SHP77 treated with DMSO at 0.1 percent for 48 hours (cell line): ENCODE measurements at regions not wholly inside any gene's neighbourhood (a gene's known extent, or its start where the extent isn't known, plus 50 kb on each side); places are given as distances from the start of the nearest gene placed in this dataset.
"Not testable (repeated sequence)": the region's sequence is repeated elsewhere in the genome, so short reads cannot be mapped to it uniquely, and the experiment has no call there.

Experiments used
- DNase-seq: peaks from one replicate; lab custom pipeline; 2025; lab: John Stamatoyannopoulos, UW

DNA sequence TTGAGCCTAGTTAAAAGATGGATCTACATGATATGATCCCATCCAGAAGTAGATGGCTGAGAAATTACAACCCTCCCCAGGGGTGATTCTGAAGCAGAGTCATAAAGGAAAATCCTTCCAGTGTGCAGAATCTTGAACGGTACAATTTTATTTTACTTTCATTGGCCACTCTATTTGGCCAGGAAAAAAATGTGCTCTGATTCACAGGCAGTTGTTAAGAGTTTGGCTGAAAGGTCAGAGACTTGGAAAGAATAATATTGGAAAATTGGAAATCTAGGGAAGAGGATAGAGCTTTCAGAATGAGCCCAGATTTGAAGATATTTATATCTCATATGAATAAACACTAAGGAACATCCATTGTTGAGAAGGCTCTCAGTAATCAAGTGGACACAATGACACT is 1299.3 kb upstream of the GJE1 start:
- no peak for DNase-seq

GRCh38 chr6:140830666-140831065 is 1302.1 kb upstream of the GJE1 start:
- no peak for DNase-seq

DNA sequence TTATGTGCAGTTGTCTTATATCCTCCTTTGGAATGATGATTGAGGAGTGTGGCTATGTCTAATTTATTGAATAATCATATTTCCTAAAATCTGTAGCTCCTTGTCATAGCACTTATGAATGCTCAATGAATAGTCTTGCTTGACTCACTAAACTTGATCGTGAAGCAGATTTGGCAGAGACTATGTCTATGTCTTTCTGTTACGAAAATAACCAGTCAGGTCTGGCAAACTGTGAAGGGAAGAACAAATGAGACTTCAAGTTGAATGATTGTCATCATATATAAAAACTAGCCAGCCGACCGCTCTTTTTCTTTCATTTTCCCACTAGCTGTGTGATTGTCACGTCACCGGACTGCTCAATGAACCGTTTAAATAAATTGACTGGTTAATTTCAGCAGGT is 1303.9 kb upstream of the GJE1 start:
- no peak for DNase-seq

DNA sequence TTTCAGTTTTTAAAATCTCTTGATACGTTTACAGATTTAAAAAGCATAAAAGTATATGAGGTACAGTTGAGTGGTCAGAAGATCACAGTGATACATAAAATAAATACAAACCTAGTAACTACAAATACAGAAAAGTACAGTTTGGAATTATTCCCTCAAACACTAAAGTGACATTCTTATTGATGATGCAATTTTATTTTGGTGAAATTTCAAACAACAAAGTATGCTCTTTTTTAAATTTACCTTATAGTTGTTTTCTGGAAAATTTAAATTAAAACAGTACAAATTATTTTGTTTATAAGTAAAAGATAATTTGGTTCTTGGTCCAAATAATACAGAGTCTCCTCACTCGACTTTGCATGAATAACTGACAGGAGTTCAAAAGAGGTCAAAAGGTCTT is 1305.1 kb upstream of the GJE1 start:
- DNase-seq, result no peak

- no peak for DNase-seq
These were observed 1307.0 kb upstream of the GJE1 start for GRCh38 chr6:140825731-140826130.

DNA sequence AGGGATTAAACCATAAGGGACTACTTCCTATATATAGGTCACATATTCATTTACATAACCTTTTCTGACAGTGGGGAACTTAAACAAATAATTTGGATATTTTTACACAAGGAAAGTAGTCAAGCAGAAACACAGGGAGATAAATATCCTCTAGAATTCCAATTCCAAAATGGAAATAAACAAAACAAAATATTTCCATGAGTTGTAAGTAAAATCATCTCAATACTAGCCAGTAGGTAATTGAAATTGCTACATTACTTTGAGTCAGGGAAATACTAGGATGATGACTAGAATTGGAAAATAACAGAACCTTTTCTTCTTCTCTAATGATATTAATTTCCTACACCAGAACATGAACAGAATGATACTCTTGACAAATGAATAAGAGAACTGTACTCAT is 1308.1 kb upstream of the GJE1 start:
- no peak for DNase-seq

DNA sequence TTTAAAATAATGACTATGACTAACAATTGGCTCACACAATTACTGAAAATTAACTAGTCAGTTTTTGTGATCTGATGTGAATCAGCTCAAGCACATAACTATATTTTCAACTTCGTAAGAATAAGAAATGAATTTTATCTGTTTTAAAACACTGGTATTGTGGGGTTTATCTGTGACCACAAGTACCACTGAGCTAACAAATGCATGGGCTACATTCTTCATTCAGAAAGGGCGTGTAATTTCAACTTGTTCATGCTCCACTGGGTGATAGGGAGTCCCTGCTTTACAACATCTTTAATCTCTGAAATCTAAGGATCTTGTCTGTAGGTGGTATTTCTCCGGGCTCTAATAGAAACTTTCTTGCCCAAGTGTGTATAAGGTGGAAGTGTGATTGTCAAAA is 1311.5 kb upstream of the GJE1 start:
- no peak for DNase-seq

GRCh38 chr6:140817176-140817575 is 1315.5 kb upstream of the GJE1 start:
- no peak for DNase-seq

GRCh38 chr6:140816681-140817080 is 1316.0 kb upstream of the GJE1 start:
- no peak for DNase-seq

DNA sequence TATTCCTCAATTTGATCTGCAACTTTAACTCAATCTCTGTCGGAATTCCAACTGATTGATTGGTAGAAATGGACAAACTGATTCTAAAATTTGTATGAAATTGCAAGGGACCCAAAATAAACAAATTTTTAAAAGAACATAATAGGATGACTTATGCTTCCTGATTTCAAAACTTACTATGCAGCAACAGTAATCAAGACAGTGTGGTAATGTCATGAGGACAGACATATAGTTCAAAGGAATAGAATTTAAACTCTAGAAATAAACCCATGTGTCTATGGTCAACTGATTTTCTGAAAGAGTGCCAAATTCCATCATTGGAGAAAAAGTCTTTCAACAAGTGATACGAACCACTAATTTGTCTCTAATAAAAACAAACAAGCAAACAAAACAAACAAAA is 1320.1 kb upstream of the GJE1 start:
- DNase-seq, result no peak

- no peak for DNase-seq
These were observed 1321.1 kb upstream of the GJE1 start for GRCh38 chr6:140811642-140812041.

- no peak for DNase-seq
These were observed 1323.0 kb upstream of the GJE1 start for GRCh38 chr6:140809694-140810101.

DNA sequence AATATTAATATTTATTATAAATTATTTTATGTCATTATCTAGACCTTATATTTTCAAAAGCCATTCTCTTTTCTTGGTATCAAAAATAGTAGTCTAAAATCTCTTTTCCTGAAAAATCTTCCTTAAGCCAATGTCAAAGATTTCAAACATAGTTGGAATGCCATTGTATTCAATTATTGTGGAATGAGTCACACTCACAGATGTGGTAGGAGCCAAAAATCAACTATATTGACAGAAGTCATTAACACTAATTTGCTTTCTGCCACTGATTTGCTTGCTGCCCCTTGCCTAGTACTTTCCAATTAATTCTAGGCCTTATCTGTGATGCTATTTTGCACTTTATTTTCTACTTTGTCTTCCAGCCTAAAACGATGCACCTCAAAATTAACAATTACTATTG is 1326.3 kb upstream of the GJE1 start:
- DNase-seq, result no peak

DNA sequence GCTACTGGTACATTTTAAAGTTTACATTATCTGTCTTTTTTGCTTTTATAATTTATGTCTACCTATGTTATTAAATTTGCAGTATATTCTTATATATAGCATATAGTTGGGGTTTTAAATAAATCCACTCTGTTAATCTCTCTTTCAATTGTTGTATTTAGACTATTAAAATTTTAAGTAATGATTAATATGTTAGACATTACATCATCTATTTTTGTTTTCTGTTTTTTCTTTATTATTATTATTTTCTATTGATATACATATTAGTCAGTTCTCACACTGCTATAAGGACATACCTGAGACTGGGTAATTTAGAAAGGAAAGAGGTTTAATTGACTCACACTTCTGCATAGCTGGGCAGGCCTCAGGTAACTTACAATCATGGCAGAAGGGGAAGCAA is 1338.2 kb upstream of the GJE1 start:
- no peak for DNase-seq

GRCh38 chr6:140790109-140790508 is 1342.6 kb upstream of the GJE1 start:
- no peak for DNase-seq

- no peak for DNase-seq
These were observed 1343.3 kb upstream of the GJE1 start for GRCh38 chr6:140789466-140789865.

DNA sequence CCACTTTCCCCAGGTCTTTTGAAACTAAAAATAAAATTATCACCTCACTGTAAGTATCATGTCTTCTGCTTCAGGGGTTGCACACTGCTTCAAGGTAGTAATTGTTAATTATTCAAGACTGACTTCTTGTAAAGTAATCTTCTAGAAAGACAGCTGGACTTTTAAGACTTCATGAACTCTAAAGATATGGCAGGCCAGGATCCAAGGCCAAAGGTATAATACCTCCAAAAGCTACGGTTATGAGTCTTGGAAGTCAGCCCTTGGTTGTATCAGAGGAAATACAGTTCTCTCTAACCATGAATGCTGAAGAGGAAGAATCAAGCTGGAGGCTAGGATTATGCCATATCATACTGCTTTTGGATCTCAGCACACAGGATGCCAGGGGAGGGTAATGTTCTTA is 1346.8 kb upstream of the GJE1 start:
- DNase-seq, result no peak

- DNase-seq, result no peak
These were observed 1348.2 kb upstream of the GJE1 start for GRCh38 chr6:140784573-140784972.

DNA sequence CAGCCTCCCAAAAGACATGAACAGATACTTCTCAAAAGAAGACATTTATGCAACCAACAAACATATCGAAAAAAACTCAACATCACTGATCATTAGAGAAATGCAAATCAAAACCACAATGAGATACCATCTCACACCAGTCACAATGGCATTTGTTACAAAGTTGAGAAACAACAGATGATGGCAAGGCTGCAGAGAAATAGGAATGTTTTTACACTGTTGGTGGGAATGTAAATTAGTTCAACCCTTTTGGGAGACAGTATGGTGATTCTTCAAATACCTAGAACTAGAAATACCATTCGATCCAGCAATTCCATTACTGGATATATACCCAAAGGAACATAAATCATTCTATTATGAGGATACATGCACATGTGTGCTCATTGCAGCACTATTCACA is 1349.2 kb upstream of the GJE1 start:
- not testable (repeated sequence) for DNase-seq

- DNase-seq, result no peak
These were observed 1349.8 kb upstream of the GJE1 start for GRCh38 chr6:140782941-140783340.

- DNase-seq, result no peak
These were observed 1352.6 kb upstream of the GJE1 start for GRCh38 chr6:140779991-140780596.

GRCh38 chr6:140779341-140779740 is 1353.4 kb upstream of the GJE1 start:
- no peak for DNase-seq

DNA sequence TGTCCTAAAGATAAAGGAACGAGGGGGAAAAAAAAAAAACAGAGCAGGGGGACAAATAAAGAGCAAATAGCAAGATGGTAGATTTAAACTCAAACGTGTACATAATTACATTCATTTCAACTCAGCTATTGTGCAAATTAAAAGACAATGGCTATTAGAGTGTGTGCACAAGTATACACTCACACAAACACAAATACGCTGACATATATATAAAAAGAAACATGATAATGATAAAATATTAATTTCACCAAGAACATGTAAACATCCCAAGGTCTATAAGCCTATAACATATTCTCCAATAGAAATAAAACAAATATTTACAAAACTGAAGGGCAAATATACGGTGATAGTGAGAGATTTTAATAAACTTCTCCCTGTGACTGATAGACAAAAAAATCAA is 1354.9 kb upstream of the GJE1 start:
- no peak for DNase-seq

DNA sequence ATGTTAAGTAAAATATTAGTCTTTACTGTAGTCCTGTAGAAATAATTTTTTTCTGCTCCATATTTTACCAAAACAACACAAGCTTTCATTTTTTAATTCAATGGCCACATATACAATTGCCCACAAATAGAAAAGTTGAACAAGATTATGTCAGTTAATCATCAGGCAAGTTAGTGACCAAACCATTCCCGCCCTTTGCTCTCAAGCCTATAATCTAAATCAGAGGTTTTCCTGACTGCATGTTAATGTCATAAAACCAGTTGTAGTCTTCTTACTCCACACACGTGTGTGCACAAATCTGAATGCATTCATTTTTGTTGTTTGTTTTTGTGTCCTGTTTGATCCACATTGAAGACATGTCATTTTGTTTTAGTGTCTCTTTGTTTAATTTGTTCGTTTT is 1357.7 kb upstream of the GJE1 start:
- no peak for DNase-seq

DNA sequence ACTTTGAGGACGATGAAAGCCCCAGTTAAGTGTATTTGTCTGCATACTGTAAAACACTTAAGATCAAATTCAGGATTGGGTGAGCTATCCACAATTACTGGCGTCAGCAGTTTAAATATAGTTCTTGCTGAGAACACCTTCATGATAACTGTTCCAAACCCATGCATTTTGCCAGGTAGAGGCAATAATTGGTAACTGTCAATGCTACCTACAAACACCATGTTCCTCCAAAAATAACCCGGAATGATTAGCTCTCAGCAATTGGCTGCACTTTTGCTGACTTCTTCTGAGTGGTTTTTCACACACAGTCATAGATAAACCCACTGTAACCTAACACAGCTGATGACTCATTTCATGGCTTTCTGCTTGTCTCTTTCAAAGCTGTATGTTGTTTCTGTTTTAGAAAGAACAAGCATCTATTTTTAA is 1358.6 kb upstream of the GJE1 start:
- DNase-seq, result no peak
